C4-2B (cell line): ENCODE measurements at regions not wholly inside any gene's neighbourhood (a gene's known extent, or its start where the extent isn't known, plus 50 kb on each side); places are given as distances from the start of the nearest gene placed in this dataset.

Source experiments
- H3K27ac ChIP-seq: fragments of 450-650 bp; 2 replicates; pipeline ENCODE4 v1.5.1; 2017
- ZFX ChIP-seq: fragments of 450-650 bp; IDR thresholded peaks from 2 replicates; pipeline ENCODE4 v1.6.1; 2017
- TF ChIP-seq, protein P1 (sequence below): fragments of 450-650 bp; conservative IDR thresholded peaks from 2 replicates; pipeline ENCODE4 v1.5.1; 2017; ENCODE audit warnings: mild to moderate bottlenecking

DNA sequence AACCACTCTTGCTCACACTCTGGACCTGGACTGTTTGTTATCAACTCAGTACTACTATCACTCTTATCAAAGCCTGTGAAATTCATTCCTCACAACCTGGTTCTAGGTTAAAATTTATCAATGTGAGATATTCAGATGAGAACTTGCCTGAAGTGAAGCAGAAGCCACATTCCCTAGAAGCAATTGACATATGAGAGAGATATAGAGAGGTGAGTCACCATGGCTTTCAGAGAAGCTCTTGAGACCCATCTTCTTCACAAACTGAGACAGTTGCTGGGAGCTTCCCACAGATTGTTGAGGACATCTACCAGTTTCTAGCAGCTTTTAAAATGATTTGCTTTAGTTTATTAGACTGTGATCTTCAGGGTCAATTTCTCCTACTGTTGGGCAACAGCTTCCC lies 316.9 kb upstream of the TET2 start:
- H3K27ac ChIP-seq, result no peak overlapping the region
- TF ChIP-seq ZFX, result no peak
- TF ChIP-seq, protein P1, sequence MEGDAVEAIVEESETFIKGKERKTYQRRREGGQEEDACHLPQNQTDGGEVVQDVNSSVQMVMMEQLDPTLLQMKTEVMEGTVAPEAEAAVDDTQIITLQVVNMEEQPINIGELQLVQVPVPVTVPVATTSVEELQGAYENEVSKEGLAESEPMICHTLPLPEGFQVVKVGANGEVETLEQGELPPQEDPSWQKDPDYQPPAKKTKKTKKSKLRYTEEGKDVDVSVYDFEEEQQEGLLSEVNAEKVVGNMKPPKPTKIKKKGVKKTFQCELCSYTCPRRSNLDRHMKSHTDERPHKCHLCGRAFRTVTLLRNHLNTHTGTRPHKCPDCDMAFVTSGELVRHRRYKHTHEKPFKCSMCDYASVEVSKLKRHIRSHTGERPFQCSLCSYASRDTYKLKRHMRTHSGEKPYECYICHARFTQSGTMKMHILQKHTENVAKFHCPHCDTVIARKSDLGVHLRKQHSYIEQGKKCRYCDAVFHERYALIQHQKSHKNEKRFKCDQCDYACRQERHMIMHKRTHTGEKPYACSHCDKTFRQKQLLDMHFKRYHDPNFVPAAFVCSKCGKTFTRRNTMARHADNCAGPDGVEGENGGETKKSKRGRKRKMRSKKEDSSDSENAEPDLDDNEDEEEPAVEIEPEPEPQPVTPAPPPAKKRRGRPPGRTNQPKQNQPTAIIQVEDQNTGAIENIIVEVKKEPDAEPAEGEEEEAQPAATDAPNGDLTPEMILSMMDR, result no peak

DNA sequence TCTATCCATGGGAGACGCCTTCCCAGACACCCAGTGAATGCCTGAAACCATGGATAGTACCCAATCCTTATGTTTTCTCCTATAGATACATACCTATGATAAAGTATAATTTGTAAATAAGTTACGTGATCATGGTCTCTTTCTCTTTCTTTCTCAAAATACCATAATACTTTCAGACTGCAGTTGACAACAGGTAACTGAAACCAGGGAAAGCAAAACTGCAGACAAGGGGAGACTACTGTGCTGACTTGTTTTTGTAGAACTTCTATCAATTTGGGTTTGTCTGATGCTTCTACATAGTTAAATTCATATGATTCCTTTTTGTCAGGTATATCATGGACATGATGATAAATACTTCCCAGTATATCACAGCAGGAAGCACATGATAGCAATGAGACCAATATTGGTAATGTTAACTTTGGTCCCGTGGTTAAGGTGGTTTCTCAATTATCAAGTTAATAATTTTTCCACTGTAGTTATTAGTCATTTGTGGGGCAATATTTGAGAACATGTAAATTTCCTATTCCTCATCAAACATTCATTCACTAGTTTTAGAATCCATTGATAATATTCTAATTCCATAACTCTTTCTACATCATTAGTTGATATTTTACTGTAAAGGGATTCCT lies 298.0 kb upstream of the TET2 start:
- no peak overlapping the region for H3K27ac ChIP-seq
- TF ChIP-seq, protein P1, result no peak
- no peak for TF ChIP-seq ZFX

DNA sequence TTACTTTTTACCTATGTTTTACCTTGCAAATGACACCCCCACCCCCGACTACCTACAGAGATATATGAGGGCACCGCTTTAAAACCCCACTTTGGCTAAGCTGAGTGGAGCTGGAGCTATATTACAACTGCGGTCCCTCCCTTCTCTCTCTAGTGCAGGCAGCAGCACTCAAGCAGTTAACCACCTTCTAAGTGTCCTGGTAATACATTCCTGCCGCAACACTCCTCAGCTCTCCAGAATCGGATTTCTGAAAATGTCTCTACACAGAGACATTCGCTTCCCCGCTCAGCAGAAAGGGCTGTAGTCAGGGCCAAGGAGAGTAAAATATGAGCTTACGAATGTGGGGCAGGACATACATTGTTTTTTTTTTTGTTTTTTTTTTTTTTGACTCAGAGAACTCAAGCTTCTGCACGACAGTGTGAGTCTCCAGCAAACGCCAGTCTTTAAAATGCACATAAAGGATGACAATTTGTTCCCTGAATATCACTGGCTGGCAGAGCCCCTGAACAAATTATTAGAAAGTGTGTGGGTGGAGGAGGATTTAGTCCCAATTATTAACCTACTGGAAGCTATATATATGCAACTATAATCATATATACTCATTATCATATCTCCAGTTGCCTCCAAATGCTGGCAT lies 287.0 kb upstream of the TET2 start:
- no peak for TF ChIP-seq ZFX
- TF ChIP-seq, protein P1, result no peak
- H3K27ac ChIP-seq, result no peak overlapping the region

DNA sequence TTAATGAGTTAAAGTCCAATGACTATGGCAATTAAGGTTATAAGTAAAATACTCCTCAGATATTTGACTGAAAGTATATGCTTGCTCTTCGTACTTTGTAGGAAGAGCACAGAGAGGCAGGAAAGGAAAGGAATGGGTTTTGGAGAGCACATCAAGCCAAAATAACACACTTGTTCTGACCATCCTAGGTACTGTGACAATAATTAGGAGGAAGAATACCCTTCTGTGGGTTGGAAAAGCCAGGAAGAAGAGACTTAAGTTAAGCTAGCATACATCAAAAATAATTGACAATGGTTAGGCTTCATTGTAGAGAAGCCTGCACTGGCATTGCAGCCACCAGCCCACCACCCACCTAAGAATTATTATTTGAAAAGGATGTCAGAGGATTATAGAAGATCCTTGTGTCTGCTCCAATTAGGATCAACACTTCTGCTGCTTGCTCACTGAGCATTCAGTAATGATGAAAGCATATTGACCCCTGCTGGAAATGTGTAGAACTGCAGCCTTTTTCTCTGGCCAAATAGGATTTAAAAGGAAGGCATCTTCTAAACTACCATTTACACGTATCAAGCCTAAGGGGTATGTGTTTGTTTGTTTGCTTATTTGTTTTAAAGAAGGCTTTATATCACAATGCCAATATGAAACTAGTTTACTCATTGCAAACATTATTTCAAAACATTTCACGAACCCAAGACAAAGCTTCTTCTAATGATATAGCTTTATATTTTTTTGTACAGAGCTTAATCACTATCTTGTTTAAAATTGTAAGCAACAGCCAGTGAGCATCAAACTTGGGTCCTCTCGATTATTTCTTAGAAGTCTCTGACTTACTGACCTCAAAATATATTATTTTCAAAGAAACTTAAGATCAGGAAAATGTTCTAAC lies 286.2 kb upstream of the TET2 start:
- TF ChIP-seq, protein P1, result peak; percentile 89
- no peak for TF ChIP-seq ZFX
- no peak overlapping the region for H3K27ac ChIP-seq

DNA sequence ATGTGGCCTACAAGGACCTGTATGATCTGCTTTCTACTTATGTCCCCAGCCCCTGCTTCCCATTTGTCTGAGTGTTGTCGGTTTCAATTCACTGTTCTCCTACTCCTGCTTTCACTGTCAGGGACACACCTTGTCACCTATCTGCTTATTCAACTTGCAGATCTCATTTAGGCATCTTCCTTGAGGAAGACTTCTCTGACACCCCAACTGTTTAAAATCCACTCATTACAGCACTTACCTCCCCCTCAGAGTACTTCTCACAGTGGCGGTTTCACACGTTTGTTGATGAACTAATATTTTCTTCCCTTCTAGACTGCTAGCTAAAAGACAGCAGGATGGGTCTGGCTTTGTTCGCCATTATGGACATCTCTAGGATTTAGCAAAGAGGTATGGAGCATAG lies 279.9 kb upstream of the TET2 start:
- TF ChIP-seq, protein P1, result no peak
- TF ChIP-seq ZFX, result no peak

DNA sequence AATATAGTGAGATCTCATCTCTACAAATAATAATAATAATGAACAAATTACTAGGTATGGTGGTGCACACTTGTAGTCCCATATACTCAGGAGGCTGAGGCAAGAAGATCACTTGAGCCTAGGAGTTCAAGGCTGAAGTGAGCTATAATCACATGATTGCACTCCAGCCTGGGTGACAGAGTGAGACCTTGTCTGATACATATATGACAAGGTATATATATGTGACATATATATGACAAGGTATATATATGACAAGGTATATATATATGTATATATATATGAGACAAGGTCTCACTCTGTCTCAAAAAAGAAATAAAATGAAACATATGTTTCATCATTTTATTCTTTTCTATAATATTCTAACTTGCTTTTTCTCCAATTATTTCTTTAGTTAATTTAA lies 278.1 kb upstream of the TET2 start:
- H3K27ac ChIP-seq, result no peak overlapping the region
- no peak for TF ChIP-seq ZFX
- TF ChIP-seq, protein P1, result no peak

More for the DNA sequence above, 279.9 kb upstream of the TET2 start:
- no peak overlapping the region for H3K27ac ChIP-seq

DNA sequence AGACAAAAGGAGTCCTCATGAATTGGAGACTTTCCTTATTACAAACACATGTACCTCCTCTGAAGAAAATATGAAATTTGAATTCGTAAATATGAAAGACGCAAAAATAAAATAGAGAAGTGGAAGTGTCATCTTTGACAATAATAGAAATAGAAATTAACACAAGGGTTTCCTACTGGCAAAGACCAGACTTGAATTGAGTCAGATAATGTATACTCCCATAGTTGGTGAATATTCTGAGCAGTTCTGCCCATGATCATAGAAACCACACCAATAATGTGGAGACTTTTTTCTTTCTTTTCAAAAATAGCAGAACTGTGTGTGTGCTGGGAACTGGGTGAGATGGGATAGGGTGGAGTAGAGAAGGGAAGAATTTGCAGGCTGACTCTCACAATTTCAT lies 277.7 kb upstream of the TET2 start:
- TF ChIP-seq, protein P1, result no peak
- no peak overlapping the region for H3K27ac ChIP-seq
